Stomach (tissue), 8 donors: ENCODE measurements at regions not wholly inside any gene's neighbourhood (a gene's known extent, or its start where the extent isn't known, plus 50 kb on each side); places are given as distances from the start of the nearest gene placed in this dataset.

Experiments used
- DNase-seq, 2 donors: peaks; one replicate each; pipeline versions ENCODE4 v3.0.0 to v3.0.0-alpha.2; 2013 to 2019
- H3K27ac ChIP-seq, 5 donors: fragments of 200-600 bp in 4 of 5; sonication (generic) in 4 of 5; one replicate each; pipeline ENCODE4 v1.5.1; 2013 to 2019; ENCODE audit warnings: mild to moderate bottlenecking in 1 of 5, moderate library complexity in 1 of 5
- H3K27me3 ChIP-seq, 3 donors: fragments of 200-600 bp; sonication (generic); one replicate each; pipeline ENCODE4 v1.5.1; 2017 to 2019; ENCODE audit warnings: mixed run types in 1 of 3
- H3K36me3 ChIP-seq, 4 donors: fragments of 200-600 bp; sonication (generic); 1 replicate in 3 of 4; 2 replicates in 1 of 4; pipeline ENCODE4 v1.5.1; 2016 to 2019
- H3K4me1 ChIP-seq, 4 donors: fragments of 200-600 bp; sonication (generic); one replicate each; pipeline ENCODE4 v1.5.1; 2016 to 2019
- H3K4me3 ChIP-seq, 4 donors: fragments of 200-600 bp; sonication (generic) in 3 of 4; one replicate each; pipeline ENCODE4 v1.5.1; 2016 to 2019; ENCODE audit warnings: mild to moderate bottlenecking in 1 of 4
- H3K9me3 ChIP-seq, 4 donors: fragments of 200-600 bp; sonication (generic); one replicate each; pipeline ENCODE4 v1.5.1; 2016 to 2019
- EP300 ChIP-seq: sonication (generic); formaldehyde crosslinking; IDR thresholded peaks from one replicate; pipeline ENCODE4 v1.6.1; 2017; ENCODE audit warnings: antibody characterized with exemption
- POLR2A ChIP-seq, 4 donors: fragments of 450-650 bp; IDR thresholded peaks; one replicate each; pipeline ENCODE4 v1.6.1; 2016; ENCODE audit warnings: antibody characterized with exemption in 4 of 4, control low read depth in 2 of 4, mild to moderate bottlenecking in 1 of 4, moderate library complexity in 1 of 4
- POLR2AphosphoS5 ChIP-seq, 3 donors: sonication (generic); formaldehyde crosslinking; IDR thresholded peaks; one replicate each; pipeline ENCODE4 v1.6.1; 2016; ENCODE audit warnings: antibody characterized with exemption in 3 of 3
- WGBS, 5 donors: extraction: QIAGEN DNeasy Blood & Tissue Kit in 3 of 5; methylation state at CpG; one replicate each; pipeline versions ENCODE4 v1.1.5 to v1.1.7; 2013 to 2018; 5-methylcytosine and 5-hydroxymethylcytosine counted together
- intact Hi-C: fragments of 100-400 bp; cut with DNase I; formaldehyde crosslinking; loops from one replicate; pipeline ENCODE4 v1.15.1; 2023; ENCODE audit warnings: low total_unique reads
- TF ChIP-seq, protein P1 (sequence below), 7 experiments: fragments of 450-650 bp in 4 of 7; fragments of 200-600 bp in 3 of 7; sonication (generic) in 3 of 7; IDR thresholded peaks; one replicate each; pipeline ENCODE4 v1.5.1; 2016 to 2019; ENCODE audit warnings: antibody characterized with exemption in 7 of 7, control low read depth in 2 of 7, mild to moderate bottlenecking in 1 of 7
- donor health status: healthy with polysubstance abuse.
- donor health status: Bipolar disorder and iron deficiency.
- donor health status: healthy.

DNA sequence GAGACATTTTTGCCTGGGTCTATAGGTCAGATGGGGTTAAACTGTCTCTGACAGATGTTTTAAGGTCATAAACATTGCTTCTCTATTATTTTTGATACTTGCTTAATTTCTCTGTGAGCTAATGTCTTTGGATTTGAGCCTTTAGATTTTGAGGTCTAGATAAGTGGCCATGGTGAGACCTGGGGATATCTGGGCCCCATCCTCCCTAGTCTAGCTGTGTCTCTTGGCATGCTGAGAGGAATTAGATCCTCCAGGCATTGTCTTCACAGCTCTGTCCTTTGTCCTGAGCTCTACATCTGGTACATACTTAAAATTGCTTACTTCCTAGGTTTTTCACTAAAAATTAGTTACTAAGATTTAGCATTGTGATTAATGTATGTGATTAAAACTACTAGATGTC is 265.0 kb upstream of the NPSR1 start:
- no peak for TF ChIP-seq EP300
- TF ChIP-seq, protein P1, sequence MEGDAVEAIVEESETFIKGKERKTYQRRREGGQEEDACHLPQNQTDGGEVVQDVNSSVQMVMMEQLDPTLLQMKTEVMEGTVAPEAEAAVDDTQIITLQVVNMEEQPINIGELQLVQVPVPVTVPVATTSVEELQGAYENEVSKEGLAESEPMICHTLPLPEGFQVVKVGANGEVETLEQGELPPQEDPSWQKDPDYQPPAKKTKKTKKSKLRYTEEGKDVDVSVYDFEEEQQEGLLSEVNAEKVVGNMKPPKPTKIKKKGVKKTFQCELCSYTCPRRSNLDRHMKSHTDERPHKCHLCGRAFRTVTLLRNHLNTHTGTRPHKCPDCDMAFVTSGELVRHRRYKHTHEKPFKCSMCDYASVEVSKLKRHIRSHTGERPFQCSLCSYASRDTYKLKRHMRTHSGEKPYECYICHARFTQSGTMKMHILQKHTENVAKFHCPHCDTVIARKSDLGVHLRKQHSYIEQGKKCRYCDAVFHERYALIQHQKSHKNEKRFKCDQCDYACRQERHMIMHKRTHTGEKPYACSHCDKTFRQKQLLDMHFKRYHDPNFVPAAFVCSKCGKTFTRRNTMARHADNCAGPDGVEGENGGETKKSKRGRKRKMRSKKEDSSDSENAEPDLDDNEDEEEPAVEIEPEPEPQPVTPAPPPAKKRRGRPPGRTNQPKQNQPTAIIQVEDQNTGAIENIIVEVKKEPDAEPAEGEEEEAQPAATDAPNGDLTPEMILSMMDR (IDR thresholded peaks at IDR 0.05) = no peak
- TF ChIP-seq POLR2AphosphoS5 (IDR thresholded peaks at IDR 0.05) = no peak
- TF ChIP-seq POLR2A (IDR thresholded peaks at IDR 0.05) = no peak
- no peak for DNase-seq
- Histone ChIP-seq H3K4me3 (no peak overlapping the region), H3K27me3 (no peaks in the 10 kb centered on the region), H3K36me3 (no peaks in the 10 kb centered on the region), H3K27ac (no peak overlapping the region), H3K9me3 (no peaks in the 10 kb centered on the region), H3K4me1 (no peaks in the 10 kb centered on the region)
- intact Hi-C loops = no loop called here

DNA sequence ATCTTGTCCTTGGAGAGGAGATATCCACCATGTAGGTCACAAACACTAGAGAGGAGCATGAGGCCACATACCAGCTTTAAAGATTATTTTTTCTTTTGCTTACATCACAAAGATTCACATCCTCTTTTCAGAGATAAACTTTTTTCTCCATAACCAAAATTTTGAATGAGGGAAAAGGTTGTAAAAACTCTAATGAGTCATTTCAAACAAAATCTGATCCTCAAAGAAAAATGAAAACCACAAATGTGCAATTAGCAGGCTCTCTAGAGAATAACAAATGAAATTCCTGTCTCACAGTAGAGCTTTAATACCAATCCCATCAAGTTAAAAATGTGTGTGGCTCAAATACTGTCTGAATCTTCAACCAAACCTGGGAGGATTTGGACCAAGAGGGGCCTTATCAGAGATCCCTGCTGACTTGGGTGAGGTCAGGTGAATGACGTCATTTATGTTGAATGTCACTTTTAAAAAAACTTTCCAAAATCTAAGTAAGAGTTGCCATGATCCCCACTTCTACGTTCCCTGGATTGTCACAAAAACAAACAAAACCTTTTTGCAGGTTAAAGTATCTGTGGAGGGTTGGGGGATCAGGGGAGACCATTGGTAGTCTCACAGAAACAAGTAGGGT is 261.5 kb upstream of the NPSR1 start:
- no peaks in the 10 kb centered on the region for H3K4me1 ChIP-seq
- no peak overlapping the region for H3K4me3 ChIP-seq
- H3K27me3 ChIP-seq = no peaks in the 10 kb centered on the region
- no peak overlapping the region for H3K27ac ChIP-seq
- TF ChIP-seq EP300 (no peak), POLR2AphosphoS5 (IDR thresholded peaks at IDR 0.05) (no peak), POLR2A (IDR thresholded peaks at IDR 0.05) (no peak)
- TF ChIP-seq, protein P1 (IDR thresholded peaks at IDR 0.05) = no peak
- H3K36me3 ChIP-seq = no peaks in the 10 kb centered on the region
- DNase-seq = no peak
- no peaks in the 10 kb centered on the region for H3K9me3 ChIP-seq
- intact Hi-C loops = no loop called here
- WGBS, 5 donors = 41 to 65% (median 53%) methylated on average over 2 of the region's 2 CpGs

DNA sequence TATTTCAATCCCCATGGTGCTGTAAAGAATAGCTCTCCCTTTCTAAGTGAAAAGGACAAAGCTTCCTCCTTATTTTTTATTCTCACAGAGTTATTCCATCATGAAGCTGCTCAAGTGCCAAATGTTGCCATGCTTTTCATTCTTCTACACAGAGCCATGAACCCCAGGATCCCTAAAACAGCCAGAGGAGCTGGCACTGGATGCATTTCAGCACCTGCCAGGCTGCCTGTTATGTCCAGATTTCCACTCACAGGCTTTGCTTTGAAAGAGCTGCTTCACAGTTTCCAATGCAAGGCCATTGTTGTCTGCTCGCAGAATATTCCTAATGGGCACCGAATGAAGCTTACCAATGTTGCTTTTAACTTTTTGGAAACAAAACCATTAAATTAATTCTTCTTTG is 256.2 kb upstream of the NPSR1 start:
- Histone ChIP-seq H3K4me1 (no peaks in the 10 kb centered on the region), H3K9me3 (no peaks in the 10 kb centered on the region), H3K27ac (no peak overlapping the region), H3K36me3 (no peaks in the 10 kb centered on the region), H3K4me3 (no peak overlapping the region), H3K27me3 (no peaks in the 10 kb centered on the region)
- no peak for DNase-seq
- intact Hi-C loops = no loop called here
- whole genome bisulfite sequencing, 5 donors = 58 to 86% (median 67%) methylated on average over 2 of the region's 2 CpGs
- TF ChIP-seq EP300 (no peak), POLR2A (IDR thresholded peaks at IDR 0.05) (no peak), POLR2AphosphoS5 (IDR thresholded peaks at IDR 0.05) (no peak)
- TF ChIP-seq, protein P1 (IDR thresholded peaks at IDR 0.05) = no peak

DNA sequence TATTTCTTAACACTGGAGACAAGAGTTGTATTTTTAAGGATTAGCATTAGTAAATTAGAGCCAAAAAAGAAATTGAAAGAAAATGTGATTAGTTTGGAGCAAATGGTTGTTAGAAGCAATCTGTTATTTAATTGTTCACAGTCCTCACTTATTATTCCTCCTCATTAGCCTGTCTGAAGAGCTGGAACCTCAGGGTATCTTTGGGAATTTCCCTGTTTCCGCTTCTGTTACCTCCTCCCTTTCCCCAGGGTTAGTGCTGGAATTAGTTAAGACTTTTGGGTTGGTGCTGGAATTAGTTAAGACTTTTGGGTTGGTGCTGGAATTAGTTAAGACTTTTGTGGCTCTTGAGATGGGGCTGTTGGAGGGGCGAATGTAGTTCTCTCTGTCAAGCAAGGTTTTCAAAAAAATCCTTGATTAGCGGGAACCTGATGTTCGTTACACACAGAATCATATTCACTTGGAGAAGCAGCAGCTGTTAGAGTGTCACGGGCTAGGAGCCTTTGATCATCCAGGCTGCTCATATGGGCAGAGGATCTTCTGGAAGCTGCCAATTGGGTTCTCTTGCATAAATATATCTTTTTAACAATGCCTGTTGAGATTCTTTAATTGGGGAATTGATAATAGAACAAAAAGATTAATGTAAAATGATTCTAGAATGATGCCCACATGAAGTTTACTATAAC is 251.0 kb upstream of the NPSR1 start:
- 62 to 81% (median 76%) methylated on average over 5 of the region's 5 CpGs for WGBS, 5 donors
- Histone ChIP-seq H3K4me3 (no peak overlapping the region), H3K4me1 (no peaks in the 10 kb centered on the region), H3K27ac (no peak overlapping the region), H3K27me3 (no peaks in the 10 kb centered on the region), H3K36me3 (no peaks in the 10 kb centered on the region), H3K9me3 (no peaks in the 10 kb centered on the region)
- TF ChIP-seq POLR2A (IDR thresholded peaks at IDR 0.05) (no peak), POLR2AphosphoS5 (IDR thresholded peaks at IDR 0.05) (no peak), EP300 (no peak)
- TF ChIP-seq, protein P1 (IDR thresholded peaks at IDR 0.05) = no peak
- no peak for DNase-seq
- intact Hi-C loops = no loop called here
